Fibroblast of gingiva (primary cell): ENCODE measurements at regions not wholly inside any gene's neighbourhood (a gene's known extent, or its start where the extent isn't known, plus 50 kb on each side); places are given as distances from the start of the nearest gene placed in this dataset.

ENCODE experiments used
- DNase-seq: peaks from one replicate; pipeline ENCODE4 v3.0.0-alpha.2; 2011; ENCODE audit warnings: low read depth

DNA sequence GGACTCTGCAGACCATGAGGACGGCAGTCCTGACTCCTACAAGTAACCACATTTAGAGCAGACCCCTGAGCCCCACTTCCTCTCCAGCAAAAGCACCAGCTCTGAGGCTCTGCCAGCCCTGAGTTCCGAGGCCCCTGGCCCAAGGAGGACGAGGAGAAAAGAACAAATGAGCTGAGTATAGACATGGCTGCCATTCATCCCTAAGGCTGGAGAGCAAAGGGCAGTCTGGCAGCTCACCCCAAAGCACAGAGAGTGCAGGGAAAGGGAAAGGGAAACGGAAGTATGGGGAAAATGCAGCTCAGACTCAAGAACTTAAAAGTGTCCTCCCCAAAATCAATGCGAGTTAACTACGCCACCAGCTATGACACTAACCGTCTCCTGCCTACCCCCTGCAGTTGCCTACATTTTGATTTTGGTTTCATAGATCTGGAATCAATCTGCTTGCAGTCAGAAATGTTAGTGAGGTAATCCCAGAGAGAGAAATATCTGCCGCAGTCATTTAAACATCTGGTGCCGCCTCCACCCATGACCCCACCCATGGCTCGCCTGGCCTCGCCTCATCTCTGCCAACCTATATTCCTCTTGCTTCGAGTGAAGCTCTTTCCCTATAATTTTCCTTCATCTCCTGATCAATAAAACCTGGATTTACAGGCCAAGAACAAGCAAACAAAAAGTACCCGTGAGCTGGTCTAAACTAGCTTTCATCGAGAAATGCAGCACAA lies 49.6 kb upstream of the AFDN start:
- no peak for DNase-seq
